Nephron (organoid): ENCODE measurements at regions not wholly inside any gene's neighbourhood (a gene's known extent, or its start where the extent isn't known, plus 50 kb on each side); places are given as distances from the start of the nearest gene placed in this dataset.
A peak's percentile ranks its signal among the peaks of the same experiment; 100 is the strongest.

Experiments used
- H3K27ac Mint-ChIP-seq, 3 experiments: 2 replicates each; pipeline ENCODE4 v1.8.0; 2020; ENCODE audit warnings: mixed read lengths in 3 of 3, mild to moderate bottlenecking in 2 of 3, moderate library complexity in 1 of 3
- H3K27me3 Mint-ChIP-seq: 2 replicates; pipeline ENCODE4 v1.8.0; 2021; ENCODE audit warnings: low read depth, mild to moderate bottlenecking, moderate library complexity, mixed read lengths
- H3K36me3 Mint-ChIP-seq: 2 replicates; pipeline ENCODE4 v1.8.0; 2020; ENCODE audit warnings: low read depth, mixed read lengths
- H3K4me1 Mint-ChIP-seq: 2 replicates; pipeline ENCODE4 v1.8.0; 2020; ENCODE audit warnings: mixed read lengths
- H3K4me3 Mint-ChIP-seq, 3 experiments: 2 replicates each; pipeline ENCODE4 v1.8.0; 2020; ENCODE audit warnings: mild to moderate bottlenecking in 3 of 3, mixed read lengths in 3 of 3, moderate library complexity in 2 of 3
- H3K9me3 Mint-ChIP-seq: 2 replicates; pipeline ENCODE4 v1.8.0; 2020; ENCODE audit warnings: mixed read lengths
- CTCF ChIP-seq, 3 experiments: fragments of 200-600 bp; sonication (generic); IDR thresholded peaks; one replicate each; pipeline ENCODE4 v1.5.0; 2021; ENCODE audit warnings: antibody characterized with exemption in 3 of 3; ENCODE audit not compliant: unreplicated experiment in 3 of 3

GRCh38 chrX:65596270-65597034, 61.9 kb upstream of the LAS1L start:
- peaks cover 9% of the 10 kb centered on the region for H3K4me1 Mint-ChIP-seq
- peaks cover 4% of the 10 kb centered on the region for H3K27me3 Mint-ChIP-seq
- H3K36me3 Mint-ChIP-seq = no peaks in the 10 kb centered on the region
- no peak overlapping the region for H3K4me3 Mint-ChIP-seq
- no peak for TF ChIP-seq CTCF (IDR thresholded peaks at IDR 0.05; ENCODE audit: unreplicated experiment in 3 of 3)
- H3K27ac Mint-ChIP-seq = peak overlapping the region in 1 of 3 experiments; percentile 28
- H3K9me3 Mint-ChIP-seq = peaks cover 8% of the 10 kb centered on the region

- peaks cover 4% of the 10 kb centered on the region for H3K27me3 Mint-ChIP-seq
- peaks cover 13% of the 10 kb centered on the region for H3K9me3 Mint-ChIP-seq
- H3K27ac Mint-ChIP-seq = peak overlapping the region; percentile 29 to 89 (median 67)
- H3K4me1 Mint-ChIP-seq = peaks cover 14% of the 10 kb centered on the region
- TF ChIP-seq CTCF (IDR thresholded peaks at IDR 0.05; ENCODE audit: unreplicated experiment in 3 of 3) = peak; percentile 88 to 91 (median 91)
- H3K36me3 Mint-ChIP-seq = no peaks in the 10 kb centered on the region
- no peak overlapping the region for H3K4me3 Mint-ChIP-seq
Measured at GRCh38 chrX:65595460-65595876, 60.9 kb upstream of the LAS1L start.

- Mint-ChIP-seq H3K27me3 (peaks cover 4% of the 10 kb centered on the region), H3K27ac (peak overlapping the region; percentile 26 to 64 (median 59)), H3K36me3 (no peaks in the 10 kb centered on the region), H3K4me3 (peak overlapping the region in 1 of 3 experiments; percentile 40), H3K9me3 (peaks cover 14% of the 10 kb centered on the region), H3K4me1 (peaks cover 33% of the 10 kb centered on the region)
- TF ChIP-seq CTCF (IDR thresholded peaks at IDR 0.05; ENCODE audit: unreplicated experiment in 3 of 3) = no peak
Measured at GRCh38 chrX:65591206-65591605, 56.6 kb upstream of the LAS1L start.

GRCh38 chrX:65589304-65589703, 54.7 kb upstream of the LAS1L start:
- no peaks in the 10 kb centered on the region for H3K36me3 Mint-ChIP-seq
- H3K9me3 Mint-ChIP-seq = peaks cover 14% of the 10 kb centered on the region
- no peak for TF ChIP-seq CTCF (IDR thresholded peaks at IDR 0.05; ENCODE audit: unreplicated experiment in 3 of 3)
- H3K4me1 Mint-ChIP-seq = peaks cover 24% of the 10 kb centered on the region
- peaks cover 4% of the 10 kb centered on the region for H3K27me3 Mint-ChIP-seq
- H3K27ac Mint-ChIP-seq = peak overlapping the region; percentile 91 to 99 (median 96)
- H3K4me3 Mint-ChIP-seq = peak overlapping the region in 2 of 3 experiments; percentile 50 to 60

- peaks cover 24% of the 10 kb centered on the region for H3K4me1 Mint-ChIP-seq
- H3K27ac Mint-ChIP-seq = peak overlapping the region; percentile 91 to 99 (median 96)
- TF ChIP-seq CTCF (IDR thresholded peaks at IDR 0.05; ENCODE audit: unreplicated experiment in 3 of 3) = no peak
- peak overlapping the region; percentile 34 to 63 (median 58) for H3K4me3 Mint-ChIP-seq
- H3K36me3 Mint-ChIP-seq = no peaks in the 10 kb centered on the region
- H3K9me3 Mint-ChIP-seq = peaks cover 12% of the 10 kb centered on the region
- H3K27me3 Mint-ChIP-seq = peaks cover 2% of the 10 kb centered on the region
Measured at GRCh38 chrX:65588795-65589194, 54.2 kb upstream of the LAS1L start.
